Esophagus squamous epithelium (tissue), 4 donors: ENCODE measurements at regions not wholly inside any gene's neighbourhood (a gene's known extent, or its start where the extent isn't known, plus 50 kb on each side); places are given as distances from the start of the nearest gene placed in this dataset.

Source experiments
- POLR2A ChIP-seq, 4 donors: fragments of 450-650 bp; IDR thresholded peaks; one replicate each; pipeline ENCODE4 v1.6.1; 2017; ENCODE audit warnings: antibody characterized with exemption in 4 of 4, mild to moderate bottlenecking in 4 of 4, moderate library complexity in 3 of 4
- TF ChIP-seq, protein P1 (sequence below), 6 experiments: fragments of 450-650 bp in 4 of 6; fragments of 200-600 bp in 2 of 6; sonication (generic) in 2 of 6; IDR thresholded peaks; one replicate each; pipeline ENCODE4 v1.5.1; 2016 to 2019; ENCODE audit warnings: antibody characterized with exemption in 6 of 6, mild to moderate bottlenecking in 4 of 6, moderate library complexity in 4 of 6

DNA sequence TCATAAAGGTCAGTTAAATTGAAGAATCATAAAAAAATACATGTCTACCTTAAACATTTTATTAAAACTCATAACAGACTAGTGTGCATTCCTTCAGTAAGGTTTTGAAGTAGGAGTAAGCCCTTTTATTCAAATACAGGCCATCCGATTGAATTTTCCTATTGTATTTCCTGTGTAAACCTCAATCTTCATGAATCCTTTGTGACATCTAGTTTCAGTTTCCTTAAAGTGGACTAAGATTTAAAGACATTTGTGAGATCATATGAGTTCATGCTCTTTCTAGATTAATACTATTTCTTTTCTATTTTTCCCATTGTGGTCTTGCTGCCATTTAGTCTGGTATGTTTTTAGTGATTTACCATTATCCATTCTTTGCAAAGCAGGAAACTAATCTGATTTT lies 644.7 kb upstream of the BOD1L1 start:
- TF ChIP-seq, protein P1, sequence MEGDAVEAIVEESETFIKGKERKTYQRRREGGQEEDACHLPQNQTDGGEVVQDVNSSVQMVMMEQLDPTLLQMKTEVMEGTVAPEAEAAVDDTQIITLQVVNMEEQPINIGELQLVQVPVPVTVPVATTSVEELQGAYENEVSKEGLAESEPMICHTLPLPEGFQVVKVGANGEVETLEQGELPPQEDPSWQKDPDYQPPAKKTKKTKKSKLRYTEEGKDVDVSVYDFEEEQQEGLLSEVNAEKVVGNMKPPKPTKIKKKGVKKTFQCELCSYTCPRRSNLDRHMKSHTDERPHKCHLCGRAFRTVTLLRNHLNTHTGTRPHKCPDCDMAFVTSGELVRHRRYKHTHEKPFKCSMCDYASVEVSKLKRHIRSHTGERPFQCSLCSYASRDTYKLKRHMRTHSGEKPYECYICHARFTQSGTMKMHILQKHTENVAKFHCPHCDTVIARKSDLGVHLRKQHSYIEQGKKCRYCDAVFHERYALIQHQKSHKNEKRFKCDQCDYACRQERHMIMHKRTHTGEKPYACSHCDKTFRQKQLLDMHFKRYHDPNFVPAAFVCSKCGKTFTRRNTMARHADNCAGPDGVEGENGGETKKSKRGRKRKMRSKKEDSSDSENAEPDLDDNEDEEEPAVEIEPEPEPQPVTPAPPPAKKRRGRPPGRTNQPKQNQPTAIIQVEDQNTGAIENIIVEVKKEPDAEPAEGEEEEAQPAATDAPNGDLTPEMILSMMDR (IDR thresholded peaks at IDR 0.05), result no peak
- TF ChIP-seq POLR2A (IDR thresholded peaks at IDR 0.05), result no peak
